HEK293 (cell line): ENCODE measurements at regions not wholly inside any gene's neighbourhood (a gene's known extent, or its start where the extent isn't known, plus 50 kb on each side); places are given as distances from the start of the nearest gene placed in this dataset.

Experiments
- CTCF ChIA-PET: fragments of 350-600 bp; formaldehyde crosslinking; extraction: SDS; loops from one replicate; lab custom pipeline; 2021; ENCODE audit warnings: antibody characterized with exemption; lab: Yijun Ruan, JAX
- POLR2A ChIA-PET: fragments of 300-600 bp; formaldehyde crosslinking; extraction: SDS; loops from one replicate; lab custom pipeline; 2020; ENCODE audit warnings: antibody characterized with exemption, inconsistent platforms; lab: Yijun Ruan, JAX
- H3K27ac ChIP-seq: fragments of 200-500 bp; sonication (Bioruptor generic); 2 replicates; pipeline ENCODE4 v1.5.1; 2014; ENCODE audit warnings: low read depth, low read length, control low read depth, inconsistent platforms; ENCODE audit errors: extremely low read depth
- H3K36me3 ChIP-seq, 2 experiments: fragments of 200-500 bp in 1 of 2; sonication (Bioruptor generic) in 1 of 2; 1 replicate in 1 of 2; 2 replicates in 1 of 2; pipeline ENCODE4 v1.5.1; 2014 to 2017; ENCODE audit warnings: inconsistent platforms in 2 of 2, low read length in 2 of 2; ENCODE audit not compliant: control insufficient read depth in 2 of 2, insufficient read depth in 1 of 2
- H3K4me1 ChIP-seq: fragments of 200-500 bp; sonication (Bioruptor generic); 2 replicates; pipeline ENCODE4 v1.5.1; 2014; ENCODE audit warnings: mild to moderate bottlenecking, low read length, inconsistent platforms; ENCODE audit not compliant: control insufficient read depth, insufficient read depth
- H3K4me3 ChIP-seq: 2 replicates; pipeline ENCODE4 v1.5.1; 2011; ENCODE audit warnings: low read depth, mild to moderate bottlenecking, control low read depth, low read length, moderate library complexity
- H3K9me3 ChIP-seq: fragments of 200-500 bp; sonication (Bioruptor generic); 2 replicates; pipeline ENCODE4 v1.5.1; 2014; ENCODE audit warnings: low read depth, low read length, inconsistent platforms; ENCODE audit not compliant: control insufficient read depth, insufficient read depth
- ATF2 ChIP-seq: fragments of 450-650 bp; formaldehyde crosslinking; IDR thresholded peaks from 2 replicates; pipeline ENCODE4 v1.5.1; 2016; ENCODE audit warnings: missing biosample characterization, missing genetic modification characterization, low read depth
- TCF7L2 ChIP-seq: IDR thresholded peaks from 2 replicates; pipeline ENCODE4 v1.6.1; 2011; ENCODE audit warnings: low read depth, mild to moderate bottlenecking, inconsistent platforms, low read length, moderate library complexity, borderline replicate concordance
- ZBTB17 ChIP-seq: fragments of 450-650 bp; formaldehyde crosslinking; IDR thresholded peaks from 2 replicates; pipeline ENCODE4 v1.5.1; 2016; ENCODE audit warnings: missing biosample characterization, missing genetic modification characterization
- ZBTB44 ChIP-seq: fragments of 450-650 bp; IDR thresholded peaks from 2 replicates; pipeline ENCODE4 v1.5.1; 2018; ENCODE audit warnings: missing biosample characterization, mild to moderate bottlenecking, missing genetic modification characterization
- ZFHX2 ChIP-seq: fragments of 450-650 bp; formaldehyde crosslinking; conservative IDR thresholded peaks from 2 replicates; pipeline ENCODE4 v1.5.1; 2016; ENCODE audit warnings: missing biosample characterization, missing genetic modification characterization
- ZNF214 ChIP-seq: fragments of 450-650 bp; formaldehyde crosslinking; IDR thresholded peaks from 2 replicates; pipeline ENCODE4 v1.5.1; 2017; ENCODE audit warnings: missing biosample characterization, mild to moderate bottlenecking, missing genetic modification characterization, borderline replicate concordance
- ZNF266 ChIP-seq: fragments of 450-650 bp; formaldehyde crosslinking; IDR thresholded peaks from 2 replicates; pipeline ENCODE4 v1.5.1; 2016; ENCODE audit warnings: missing biosample characterization, missing genetic modification characterization, low read depth
- ZNF394 ChIP-seq: fragments of 450-650 bp; formaldehyde crosslinking; IDR thresholded peaks from 2 replicates; pipeline ENCODE4 v1.5.1; 2016; ENCODE audit warnings: missing biosample characterization, missing genetic modification characterization, mild to moderate bottlenecking, moderate library complexity, borderline replicate concordance
- ZNF473 ChIP-seq: fragments of 450-650 bp; formaldehyde crosslinking; IDR thresholded peaks from 2 replicates; pipeline ENCODE4 v1.5.1; 2017; ENCODE audit warnings: missing biosample characterization, missing genetic modification characterization
- ZNF513 ChIP-seq: fragments of 450-650 bp; IDR thresholded peaks from 2 replicates; pipeline ENCODE4 v1.5.1; 2018; ENCODE audit warnings: missing biosample characterization, missing genetic modification characterization
- ZNF549 ChIP-seq: fragments of 450-650 bp; IDR thresholded peaks from 2 replicates; pipeline ENCODE4 v1.5.1; 2018; ENCODE audit warnings: missing biosample characterization, missing genetic modification characterization, mild to moderate bottlenecking, inconsistent platforms, moderate library complexity
- ZNF660 ChIP-seq: fragments of 450-650 bp; IDR thresholded peaks from 2 replicates; pipeline ENCODE4 v1.5.1; 2018; ENCODE audit warnings: missing biosample characterization, mild to moderate bottlenecking, missing genetic modification characterization
- ZNF701 ChIP-seq: fragments of 450-650 bp; formaldehyde crosslinking; IDR thresholded peaks from 2 replicates; pipeline ENCODE4 v1.5.1; 2016; ENCODE audit warnings: missing biosample characterization, missing genetic modification characterization
- ZNF704 ChIP-seq: fragments of 450-650 bp; formaldehyde crosslinking; IDR thresholded peaks from 2 replicates; pipeline ENCODE4 v1.5.1; 2016; ENCODE audit warnings: missing biosample characterization, missing genetic modification characterization
- ZNF776 ChIP-seq: fragments of 450-650 bp; formaldehyde crosslinking; IDR thresholded peaks from 2 replicates; pipeline ENCODE4 v1.5.0; 2017; ENCODE audit warnings: missing biosample characterization, missing genetic modification characterization, borderline replicate concordance
- ZSCAN5A ChIP-seq: fragments of 450-650 bp; formaldehyde crosslinking; IDR thresholded peaks from 2 replicates; pipeline ENCODE4 v1.5.1; 2016; ENCODE audit warnings: missing biosample characterization, missing genetic modification characterization
- ZXDB ChIP-seq: fragments of 450-650 bp; formaldehyde crosslinking; IDR thresholded peaks from 2 replicates; pipeline ENCODE4 v1.5.1; 2016; ENCODE audit warnings: missing biosample characterization, missing genetic modification characterization

GRCh38 chr13:20326809-20327208 lies 94.7 kb upstream of the GJB6 start:
- POLR2A ChIA-PET, result no interaction called here
- no peak for TF ChIP-seq ZBTB44
- TF ChIP-seq ZNF704 (tag by site-specific recombination), result no peak
- TF ChIP-seq, all 188 proteins: peak for 0

GRCh38 chr13:20326276-20326675 lies 94.2 kb upstream of the GJB6 start:
- H3K4me1 ChIP-seq, result no peaks in the 10 kb centered on the region
- H3K4me3 ChIP-seq, result no peak overlapping the region
- no peaks in the 10 kb centered on the region for H3K9me3 ChIP-seq
- POLR2A ChIA-PET, result no interaction called here
- TF ChIP-seq ZNF701 (tag by site-specific recombination), result no peak
- TF ChIP-seq ZNF513 (tag by site-specific recombination), result no peak
- H3K36me3 ChIP-seq, result no peaks in the 10 kb centered on the region
- H3K27ac ChIP-seq, result no peak overlapping the region
- CTCF ChIA-PET, result no interaction called here

More at GRCh38 chr13:20326809-20327208, 94.7 kb upstream of the GJB6 start:
- Histone ChIP-seq H3K4me1 (no peaks in the 10 kb centered on the region), H3K9me3 (no peaks in the 10 kb centered on the region), H3K36me3 (no peaks in the 10 kb centered on the region), H3K4me3 (no peak overlapping the region), H3K27ac (no peak overlapping the region)
- CTCF ChIA-PET, result no interaction called here

GRCh38 chr13:20320885-20321284 lies 88.8 kb upstream of the GJB6 start:
- no peaks in the 10 kb centered on the region for H3K36me3 ChIP-seq
- no peak for TF ChIP-seq ZFHX2 (tag by site-specific recombination)
- TF ChIP-seq ZNF266 (tag by site-specific recombination), result no peak
- no peak for TF ChIP-seq ZBTB17 (tag by site-specific recombination)
- TF ChIP-seq ZNF776, result no peak
- no peak for TF ChIP-seq ZNF549 (tag by site-specific recombination)
- no peak for TF ChIP-seq TCF7L2
- TF ChIP-seq ZXDB (tag by site-specific recombination), result no peak
- TF ChIP-seq ZNF394 (tag by site-specific recombination), result no peak
- TF ChIP-seq ZNF214 (tag by site-specific recombination), result no peak
- no peak for TF ChIP-seq ZNF660 (tag by site-specific recombination)
- TF ChIP-seq ZSCAN5A (tag by site-specific recombination), result no peak
- no peak for TF ChIP-seq ATF2 (tag by site-specific recombination)
- TF ChIP-seq ZNF473 (tag by site-specific recombination), result no peak
- H3K4me1 ChIP-seq, result no peaks in the 10 kb centered on the region
- ChIA-PET CTCF (no interaction called here), POLR2A (no interaction called here)
- no peaks in the 10 kb centered on the region for H3K9me3 ChIP-seq
- H3K4me3 ChIP-seq, result no peak overlapping the region
- H3K27ac ChIP-seq, result no peak overlapping the region
